Fibroblast of skin of right biceps (primary cell): ENCODE measurements at regions not wholly inside any gene's neighbourhood (a gene's known extent, or its start where the extent isn't known, plus 50 kb on each side); places are given as distances from the start of the nearest gene placed in this dataset.

Experiments used
- DNase-seq: peaks from one replicate; pipeline ENCODE4 v3.0.0-alpha.2; 2013

GRCh38 chr10:44435196-44435595, 50.3 kb upstream of the CXCL12 start:
- DNase-seq: no peak

DNA sequence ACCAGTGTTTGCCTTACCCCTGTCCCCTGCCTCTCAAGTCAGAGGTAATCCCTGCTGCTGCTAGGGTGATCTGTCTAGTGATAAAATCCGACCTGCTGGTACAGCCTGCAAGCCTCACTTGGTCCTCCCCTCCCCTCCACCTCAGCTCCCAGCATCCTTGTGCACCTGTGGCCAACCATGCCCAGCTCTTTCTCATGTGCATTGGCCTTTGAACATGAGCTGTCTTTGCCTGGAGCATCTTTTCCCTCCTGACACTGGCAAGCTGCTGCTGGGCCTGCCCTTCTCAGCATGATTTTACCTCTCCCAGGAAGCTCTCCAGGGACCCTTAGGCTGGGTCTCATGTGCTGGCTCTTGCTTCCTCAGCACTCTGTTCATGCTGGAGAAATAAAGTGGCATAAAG, 51.3 kb upstream of the CXCL12 start:
- DNase-seq: no peak

DNA sequence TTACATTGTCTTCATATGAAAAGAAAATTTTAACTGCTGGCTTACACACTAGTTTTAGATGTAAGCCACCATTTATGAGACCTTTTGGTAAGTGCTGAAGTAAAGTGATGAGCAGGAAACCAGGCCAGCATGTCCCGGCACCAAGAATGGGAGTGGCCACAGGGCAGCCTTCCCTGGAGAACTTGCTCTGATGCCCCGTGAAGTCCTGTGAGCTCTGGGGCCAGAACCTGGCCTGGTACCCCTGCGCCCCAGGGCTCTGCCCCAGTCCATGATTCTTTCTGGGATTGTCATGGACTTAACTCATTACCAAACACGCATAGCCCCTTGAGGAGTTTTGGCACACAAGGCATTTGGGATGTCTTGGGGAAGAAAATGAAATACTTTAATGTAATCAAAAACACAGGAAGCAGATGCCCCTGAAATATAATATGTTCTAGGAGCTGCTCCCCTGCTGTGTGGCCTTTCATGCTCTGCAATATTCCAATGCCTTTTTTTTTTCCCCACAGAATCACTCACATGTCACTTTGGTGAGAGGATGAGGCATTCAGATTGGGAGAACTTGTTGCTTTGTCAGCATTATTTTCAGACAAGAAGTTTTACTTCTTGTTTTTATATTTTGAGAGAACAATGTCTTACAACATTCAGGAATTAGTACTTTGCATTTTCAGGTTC, 53.1 kb upstream of the CXCL12 start:
- DNase-seq: no peak

- no peak for DNase-seq
Measured at GRCh38 chr10:44439239-44439957, 54.5 kb upstream of the CXCL12 start.

GRCh38 chr10:44439958-44440244, 55.0 kb upstream of the CXCL12 start:
- DNase-seq: no peak

GRCh38 chr10:44457259-44457658, 72.4 kb upstream of the CXCL12 start:
- DNase-seq: no peak

DNA sequence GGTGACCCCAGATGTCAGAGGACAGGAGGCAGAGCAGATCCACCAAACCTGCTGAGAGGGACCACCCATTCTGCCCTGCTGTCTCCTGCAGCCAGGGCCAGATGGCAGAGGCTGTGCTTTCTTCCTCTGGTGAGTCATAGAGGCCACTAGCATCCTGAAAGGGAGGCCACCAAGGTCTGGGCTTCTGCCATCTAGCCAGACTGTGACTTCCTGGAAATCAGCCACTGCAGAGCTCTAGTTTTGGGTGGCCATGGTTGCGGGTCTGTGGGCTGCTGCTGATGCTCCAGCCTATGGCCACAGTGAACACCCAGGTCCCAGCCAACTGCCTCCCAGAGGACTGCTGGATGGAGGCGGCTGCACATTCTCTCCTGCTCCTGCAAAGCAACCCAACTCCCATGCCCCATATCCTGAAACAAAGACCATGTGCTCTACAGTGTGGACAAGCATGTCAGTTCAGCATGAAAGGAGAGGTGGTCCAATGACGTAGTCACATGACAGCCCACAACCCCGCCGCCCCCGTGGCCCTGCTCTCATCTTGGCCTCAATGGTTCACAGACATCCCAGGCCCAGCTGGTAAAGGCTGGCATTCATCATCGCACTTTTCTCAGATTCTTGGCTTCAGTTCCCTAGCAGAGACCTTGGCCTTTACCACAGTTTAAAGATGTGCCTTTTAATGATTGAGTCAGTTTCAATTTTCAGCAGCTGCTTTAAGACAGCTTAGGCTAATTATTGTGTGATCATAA, 73.9 kb upstream of the CXCL12 start:
- DNase-seq: no peak

- DNase-seq: no peak
Measured at GRCh38 chr10:44459671-44460070, 74.8 kb upstream of the CXCL12 start.

DNA sequence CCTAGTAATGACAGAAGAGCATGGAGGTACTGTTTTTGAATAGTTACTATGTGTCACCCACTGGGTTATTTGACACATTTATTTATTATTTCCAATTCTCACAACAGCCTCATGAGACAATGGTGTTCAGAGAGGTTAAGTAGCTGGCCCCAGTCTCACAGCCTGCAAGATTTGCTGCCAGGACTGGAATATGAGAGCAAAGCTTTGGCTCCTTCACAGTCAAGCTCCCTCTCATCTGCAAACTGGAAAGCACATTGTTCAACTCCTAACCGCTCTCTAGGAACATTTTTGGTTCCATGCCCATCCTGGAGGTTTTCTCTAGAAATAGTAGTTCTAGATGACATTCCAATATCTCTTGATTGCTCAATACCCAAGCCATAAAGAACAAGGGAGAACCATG, 75.5 kb upstream of the CXCL12 start:
- peak; percentile 53 for DNase-seq

DNA sequence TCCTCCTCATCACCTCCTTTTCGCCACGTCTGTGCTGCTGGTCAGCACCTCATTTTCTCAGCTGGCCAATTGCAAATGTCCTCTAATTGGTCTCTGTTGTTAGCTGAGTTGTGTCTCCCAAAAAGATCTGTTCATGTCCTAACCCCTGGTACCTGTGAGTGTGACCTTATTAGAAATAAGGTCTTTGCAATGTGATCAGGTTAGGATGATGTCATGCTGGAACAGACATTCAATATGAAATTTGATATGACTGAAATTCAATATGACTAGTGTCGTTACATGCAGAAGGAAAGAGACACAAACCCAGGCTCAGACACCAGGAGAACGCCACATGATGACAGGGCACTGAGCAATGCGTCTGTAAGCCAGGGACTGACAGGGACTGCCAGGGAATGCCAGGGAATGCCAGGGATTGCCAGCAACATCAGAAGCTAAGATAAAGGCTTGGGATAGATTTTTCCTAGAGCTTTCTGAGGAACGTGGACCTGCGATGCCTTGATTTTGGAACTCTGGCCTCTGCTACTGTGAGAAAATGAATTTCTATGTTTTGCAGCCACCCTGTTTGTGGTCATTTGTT, 77.5 kb upstream of the CXCL12 start:
- DNase-seq: peak; percentile 34

- peak; percentile 70 for DNase-seq
Measured at GRCh38 chr10:44463511-44464121, 78.7 kb upstream of the CXCL12 start.

GRCh38 chr10:44464503-44464902, 79.6 kb upstream of the CXCL12 start:
- no peak for DNase-seq

- DNase-seq: no peak
Measured at GRCh38 chr10:44465401-44466115, 80.7 kb upstream of the CXCL12 start.

DNA sequence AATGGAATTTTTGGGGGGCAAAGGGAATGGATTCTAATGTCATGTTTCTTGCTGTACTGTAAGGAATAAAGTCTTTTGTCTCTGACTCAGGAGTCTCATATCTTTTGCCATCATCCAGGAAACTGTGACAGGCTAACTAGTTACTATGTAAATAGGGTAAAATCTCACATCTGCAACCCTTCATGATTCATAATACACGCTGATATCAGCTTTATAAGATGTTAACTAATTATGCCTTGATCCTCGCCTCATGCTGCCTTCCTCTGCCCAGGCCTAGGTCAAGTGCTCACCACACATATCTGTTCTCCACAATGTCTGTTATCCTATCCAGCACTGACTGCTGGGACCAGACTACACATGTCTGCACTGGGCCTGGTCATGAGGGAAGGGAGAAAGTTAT, 81.3 kb upstream of the CXCL12 start:
- DNase-seq: peak; percentile 60

DNA sequence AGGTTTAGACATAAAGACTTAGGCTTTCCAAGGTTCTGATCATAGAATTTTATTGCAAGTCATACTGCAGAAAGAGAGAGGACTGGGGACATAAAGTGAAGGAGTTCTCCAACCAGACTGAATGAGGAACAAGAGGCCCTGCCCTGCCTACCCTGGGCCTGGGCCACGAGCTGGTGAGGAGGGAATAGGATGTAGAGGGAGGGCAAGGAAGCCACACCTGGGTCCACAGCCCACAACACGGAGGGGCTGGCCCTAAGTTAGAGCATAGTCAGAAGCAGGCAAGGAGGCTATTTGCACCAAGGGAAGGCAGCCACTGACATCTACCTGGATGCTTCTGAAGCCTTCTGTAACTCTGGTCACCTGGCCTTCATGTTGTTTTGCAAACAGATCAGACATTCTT, 82.2 kb upstream of the CXCL12 start:
- no peak for DNase-seq

GRCh38 chr10:44467900-44468299, 83.0 kb upstream of the CXCL12 start:
- no peak for DNase-seq

- no peak for DNase-seq
Measured at GRCh38 chr10:44468525-44468924, 83.6 kb upstream of the CXCL12 start.

DNA sequence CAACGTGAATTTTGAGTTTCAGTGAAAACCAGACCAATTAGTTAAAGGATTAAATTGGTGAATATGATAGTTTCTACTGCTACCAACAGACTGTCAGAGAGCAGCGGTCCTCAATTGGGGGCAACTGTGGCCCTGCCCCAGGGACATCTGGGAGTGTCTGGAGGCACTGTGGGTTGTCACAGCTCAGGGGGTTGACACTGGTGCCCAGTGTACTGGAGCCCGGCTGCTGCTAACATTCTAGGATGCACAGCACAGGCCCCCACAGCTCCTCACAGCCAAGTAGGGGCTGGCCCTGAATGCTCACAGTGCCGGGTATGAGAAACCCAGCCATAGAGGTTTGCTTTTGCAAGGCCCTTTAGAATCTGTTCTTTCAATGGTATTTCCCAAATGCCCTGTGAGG, 84.1 kb upstream of the CXCL12 start:
- no peak for DNase-seq

GRCh38 chr10:44470784-44471183, 85.9 kb upstream of the CXCL12 start:
- DNase-seq: peak; percentile 48

- peak; percentile 34 for DNase-seq
Measured at GRCh38 chr10:44471410-44471809, 86.5 kb upstream of the CXCL12 start.

DNA sequence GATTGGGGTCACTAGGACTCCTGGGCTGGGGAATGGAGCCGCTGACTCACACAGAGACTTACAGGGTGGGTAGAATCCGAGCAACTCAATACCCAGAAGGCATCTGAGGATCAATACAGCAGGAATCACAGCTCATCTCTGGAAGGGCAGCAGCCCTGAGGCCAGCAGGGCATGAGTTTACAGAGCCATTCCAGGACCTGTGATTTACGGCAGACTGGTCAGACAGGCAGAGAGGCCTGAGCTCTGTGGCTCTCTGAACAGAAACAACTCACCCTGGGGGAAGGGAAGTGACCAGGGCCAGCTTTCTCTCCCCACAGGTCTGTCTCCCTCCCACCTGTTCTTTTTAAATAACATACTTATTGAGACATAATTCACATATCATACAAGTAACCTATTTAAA, 88.2 kb upstream of the CXCL12 start:
- DNase-seq: no peak

GRCh38 chr10:44476409-44477045, 91.6 kb upstream of the CXCL12 start:
- no peak for DNase-seq
